ENCODE measurements at regions not wholly inside any gene's neighbourhood (a gene's known extent, or its start where the extent isn't known, plus 50 kb on each side); places are given as distances from the start of the nearest gene placed in this dataset.

- peaks cover 6% of the 10 kb centered on the region for H3K27me3 ChIP-seq
- H3K36me3 ChIP-seq: no peaks in the 10 kb centered on the region
- in situ Hi-C loops (cut with MboI; ENCODE audit: low pct_ligation_motif_present in 1 of 4, low pct_unique_long_range_greater_than_20kb in 1 of 4, low sequenced_read_pairs in 3 of 4) (no loop called here), intact Hi-C loops (cut with DNase I; ENCODE audit: low total_unique reads) (no loop called here)
- no peaks in the 10 kb centered on the region for H3K9me3 ChIP-seq
- 91 to 100% methylated on average over 1 to 7 of the region's 7 CpGs for WGBS, 2 donors (ENCODE audit: low coverage in 1 of 2)
- TF ChIP-seq POLR2AphosphoS5 (IDR thresholded peaks at IDR 0.05): no peak
- no peak for TF ChIP-seq POLR2A (IDR thresholded peaks at IDR 0.05)
- TF ChIP-seq CTCF (IDR thresholded peaks at IDR 0.05): no peak
- TF ChIP-seq EP300 (IDR thresholded peaks at IDR 0.05; ENCODE audit: low read depth): no peak
- no peak for DNase-seq
- H3K4me1 ChIP-seq: peaks cover 0 to 3% (median 0%) of the 10 kb centered on the region in 4 donors
- no peak overlapping the region for H3K27ac ChIP-seq
- H3K4me3 ChIP-seq: no peak overlapping the region
Observed at GRCh38 chr15:70217226-70218160, 119.8 kb upstream of the TLE3 start.

GRCh38 chr15:70215951-70216350 lies 118.2 kb upstream of the TLE3 start:
- 74 to 96% methylated on average over 3 to 5 of the region's 5 CpGs for WGBS, 2 donors (ENCODE audit: low coverage in 1 of 2)
- intact Hi-C loops (cut with DNase I; ENCODE audit: low total_unique reads) (no loop called here), in situ Hi-C loops (cut with MboI; ENCODE audit: low pct_ligation_motif_present in 1 of 4, low pct_unique_long_range_greater_than_20kb in 1 of 4, low sequenced_read_pairs in 3 of 4) (no loop called here)
- no peak overlapping the region for H3K27ac ChIP-seq
- TF ChIP-seq CTCF (IDR thresholded peaks at IDR 0.05) (no peak), EP300 (IDR thresholded peaks at IDR 0.05; ENCODE audit: low read depth) (no peak), POLR2A (IDR thresholded peaks at IDR 0.05) (no peak), POLR2AphosphoS5 (IDR thresholded peaks at IDR 0.05) (no peak)
- H3K9me3 ChIP-seq: no peaks in the 10 kb centered on the region
- no peak for DNase-seq
- no peak overlapping the region for H3K4me3 ChIP-seq
- peaks cover 6% of the 10 kb centered on the region for H3K27me3 ChIP-seq
- no peaks in the 10 kb centered on the region for H3K36me3 ChIP-seq
- H3K4me1 ChIP-seq: peaks cover 0 to 8% (median 0%) of the 10 kb centered on the region in 4 donors

GRCh38 chr15:70214941-70215635 lies 117.4 kb upstream of the TLE3 start:
- Histone ChIP-seq H3K27me3 (peaks cover 12% of the 10 kb centered on the region), H3K9me3 (no peaks in the 10 kb centered on the region), H3K27ac (no peak overlapping the region), H3K36me3 (no peaks in the 10 kb centered on the region), H3K4me1 (peaks cover 0 to 8% (median 0%) of the 10 kb centered on the region in 4 donors), H3K4me3 (no peak overlapping the region)
- in situ Hi-C loops (cut with MboI; ENCODE audit: low pct_ligation_motif_present in 1 of 4, low pct_unique_long_range_greater_than_20kb in 1 of 4, low sequenced_read_pairs in 3 of 4): no loop called here
- intact Hi-C loops (cut with DNase I; ENCODE audit: low total_unique reads): no loop called here
- DNase-seq: no peak
- 96 to 100% methylated on average over 1 to 7 of the region's 7 CpGs for WGBS, 2 donors (ENCODE audit: low coverage in 1 of 2)
- TF ChIP-seq POLR2AphosphoS5 (IDR thresholded peaks at IDR 0.05) (no peak), EP300 (IDR thresholded peaks at IDR 0.05; ENCODE audit: low read depth) (no peak), CTCF (IDR thresholded peaks at IDR 0.05) (no peak), POLR2A (IDR thresholded peaks at IDR 0.05) (no peak)

- Histone ChIP-seq H3K4me1 (peaks cover 0 to 8% (median 0%) of the 10 kb centered on the region in 4 donors), H3K36me3 (no peaks in the 10 kb centered on the region), H3K9me3 (no peaks in the 10 kb centered on the region), H3K4me3 (no peak overlapping the region), H3K27me3 (peaks cover 13% of the 10 kb centered on the region), H3K27ac (no peak overlapping the region)
- DNase-seq: no peak
- WGBS, 2 donors (ENCODE audit: low coverage in 1 of 2): 84 to 94% methylated on average over 3 to 5 of the region's 5 CpGs
- TF ChIP-seq POLR2AphosphoS5 (IDR thresholded peaks at IDR 0.05) (no peak), POLR2A (IDR thresholded peaks at IDR 0.05) (no peak), CTCF (IDR thresholded peaks at IDR 0.05) (no peak), EP300 (IDR thresholded peaks at IDR 0.05; ENCODE audit: low read depth) (no peak)
- in situ Hi-C loops (cut with MboI; ENCODE audit: low pct_ligation_motif_present in 1 of 4, low pct_unique_long_range_greater_than_20kb in 1 of 4, low sequenced_read_pairs in 3 of 4) (no loop called here), intact Hi-C loops (cut with DNase I; ENCODE audit: low total_unique reads) (no loop called here)
Observed at GRCh38 chr15:70214276-70214675, 116.6 kb upstream of the TLE3 start.

All from transverse colon (tissue), 4 donors.